ENCODE measurements at regions not wholly inside any gene's neighbourhood (a gene's known extent, or its start where the extent isn't known, plus 50 kb on each side); places are given as distances from the start of the nearest gene placed in this dataset.

GRCh38 chr2:118274841-118275510 is 186.7 kb downstream of the INSIG2 start:
- no peak for DNase-seq (ENCODE audit: low read depth)

- no peak for DNase-seq (ENCODE audit: low read depth)
These were observed 184.1 kb downstream of the INSIG2 start for GRCh38 chr2:118272391-118272790.

GRCh38 chr2:118269408-118270051 is 181.3 kb downstream of the INSIG2 start:
- no peak for DNase-seq (ENCODE audit: low read depth)

DNA sequence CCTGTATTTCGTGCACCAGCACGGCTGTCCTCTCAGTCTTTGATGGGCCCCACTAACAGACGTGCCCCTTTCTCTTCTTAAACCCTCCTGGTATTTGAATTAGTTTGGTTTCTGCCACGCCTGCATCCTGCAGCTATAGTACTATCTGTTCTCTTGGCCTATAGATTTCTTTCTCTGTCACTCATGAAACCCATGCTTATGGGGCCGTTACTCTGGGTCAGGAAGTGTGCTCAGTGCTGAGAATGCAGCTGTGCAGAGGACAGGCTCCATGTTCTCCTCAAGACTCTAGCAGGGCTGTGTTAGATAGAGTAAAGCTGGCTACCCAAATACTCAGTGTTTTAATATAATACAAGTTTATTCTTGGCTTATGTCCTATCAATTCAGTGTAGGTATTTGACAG is 180.0 kb downstream of the INSIG2 start:
- DNase-seq (ENCODE audit: low read depth), result no peak

DNA sequence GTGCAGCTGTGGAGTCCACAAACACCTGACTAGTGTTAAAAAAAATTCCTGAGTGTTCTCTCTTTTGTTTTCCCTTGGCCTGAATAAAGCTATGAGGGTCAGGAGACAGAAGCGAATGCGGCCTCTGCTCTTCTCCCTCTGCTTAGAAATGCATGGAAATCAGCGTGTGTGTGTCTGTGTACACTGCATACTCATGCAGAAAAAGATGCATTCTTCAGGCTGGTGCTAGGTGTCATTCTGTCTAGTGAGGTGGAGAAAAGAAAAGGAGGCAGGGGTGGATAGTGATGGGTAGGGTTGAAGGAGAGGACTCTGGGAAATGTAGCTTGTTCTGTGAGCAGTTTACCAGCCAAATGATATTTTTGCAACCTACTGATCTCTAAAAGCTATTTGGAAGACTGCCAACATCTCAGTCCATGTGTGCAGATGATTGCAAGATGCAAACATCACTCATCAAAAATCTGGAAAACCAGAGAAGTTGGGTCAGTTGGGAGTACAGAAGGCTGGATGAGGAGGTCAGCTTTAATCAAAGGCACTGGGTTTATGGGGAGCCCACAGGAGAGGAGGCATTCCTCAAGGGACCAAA is 177.7 kb downstream of the INSIG2 start:
- no peak for DNase-seq (ENCODE audit: low read depth)

DNA sequence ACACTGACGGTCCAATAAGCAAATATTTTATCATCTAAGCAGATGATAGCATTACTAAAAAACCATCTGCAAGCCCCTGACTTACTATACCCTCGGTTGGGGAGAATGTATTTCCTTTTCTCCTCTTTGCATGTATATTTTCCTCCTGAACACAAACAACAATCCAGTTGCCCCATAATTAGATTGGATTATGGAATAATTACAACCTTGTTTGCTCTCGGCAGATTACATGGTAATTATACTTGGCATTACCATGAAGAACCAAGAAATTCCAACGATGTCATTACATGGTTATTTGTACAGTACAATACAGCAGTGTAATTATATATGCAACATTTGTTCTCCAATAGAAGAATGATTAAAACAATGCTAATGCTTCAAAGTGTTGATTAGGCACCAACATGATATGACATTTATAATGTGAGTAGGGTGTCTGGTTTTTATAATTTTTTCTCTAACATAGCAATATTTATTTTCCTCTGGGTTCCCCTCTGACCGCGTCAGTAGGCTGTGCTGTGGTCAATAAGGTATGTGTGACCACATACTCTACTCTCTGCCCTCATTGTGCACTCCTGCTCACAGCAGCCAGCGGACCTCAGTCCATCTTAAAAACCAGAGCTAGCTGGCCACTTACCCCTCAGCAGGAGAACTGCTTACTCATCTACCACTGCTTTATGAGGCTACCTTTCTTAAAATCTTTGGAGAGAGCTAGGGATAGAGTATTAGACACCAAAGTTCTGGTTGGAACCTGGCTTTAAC is 176.1 kb downstream of the INSIG2 start:
- DNase-seq (ENCODE audit: low read depth), result no peak

DNA sequence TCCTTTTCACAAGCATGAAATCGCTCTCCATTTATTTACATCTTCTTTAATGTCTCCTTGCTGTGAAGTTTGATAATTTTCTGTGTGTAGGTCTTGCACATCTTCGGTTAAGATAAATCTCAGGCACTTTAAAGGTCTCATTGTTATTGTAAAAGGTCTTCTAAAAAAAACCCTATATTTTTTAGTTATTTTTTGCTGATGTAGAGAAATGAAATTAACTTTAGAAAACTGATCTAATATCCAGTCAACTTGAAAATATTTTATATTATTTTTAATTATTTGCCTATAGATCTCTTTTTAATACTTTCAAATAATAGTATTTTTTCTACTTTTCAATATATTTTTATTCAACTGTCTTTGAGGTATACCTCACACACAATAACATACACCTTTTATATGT is 169.4 kb downstream of the INSIG2 start:
- no peak for DNase-seq (ENCODE audit: low read depth)

- no peak for DNase-seq (ENCODE audit: low read depth)
These were observed 167.6 kb downstream of the INSIG2 start for GRCh38 chr2:118255771-118256372.

DNA sequence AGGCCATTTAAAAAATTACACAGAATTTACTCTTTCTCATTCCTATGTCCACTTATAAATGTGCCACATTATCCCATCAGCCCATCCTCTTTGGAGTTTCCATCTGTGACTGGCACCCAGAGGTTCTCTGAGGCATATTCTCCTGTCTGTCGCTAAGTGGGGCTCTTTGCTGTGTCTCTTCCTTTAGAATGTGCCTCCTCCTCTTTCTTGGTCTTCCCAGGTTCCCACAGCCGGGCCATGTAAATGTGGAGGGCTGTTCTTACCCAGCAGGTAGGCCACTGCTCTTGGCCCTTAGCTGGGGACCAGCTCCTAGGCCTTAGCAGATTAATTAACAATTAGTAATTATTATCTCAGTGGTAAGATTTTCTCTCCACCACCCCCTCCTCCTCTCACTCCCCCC is 167.0 kb downstream of the INSIG2 start:
- no peak for DNase-seq (ENCODE audit: low read depth)

DNA sequence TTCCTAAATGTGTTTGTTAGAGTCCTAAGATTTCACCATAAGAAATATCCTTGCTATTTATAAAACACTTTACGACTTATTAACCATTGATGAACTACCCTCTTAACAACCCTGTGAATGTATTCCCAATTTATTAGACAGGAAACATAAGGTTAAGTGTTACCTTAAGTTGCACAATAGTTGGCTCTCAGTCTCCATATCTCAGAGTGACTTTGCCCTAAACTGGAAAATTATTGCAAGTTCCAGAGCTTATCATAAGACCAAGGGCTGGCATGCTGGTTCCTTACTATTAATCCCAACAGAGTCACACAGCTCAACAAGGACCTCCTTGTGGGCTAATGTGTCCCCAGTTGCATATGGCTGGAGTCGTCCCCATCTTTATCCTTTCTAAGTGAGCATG is 165.8 kb downstream of the INSIG2 start:
- no peak for DNase-seq (ENCODE audit: low read depth)

GRCh38 chr2:118251427-118251826 is 163.2 kb downstream of the INSIG2 start:
- DNase-seq (ENCODE audit: low read depth), result no peak

DNA sequence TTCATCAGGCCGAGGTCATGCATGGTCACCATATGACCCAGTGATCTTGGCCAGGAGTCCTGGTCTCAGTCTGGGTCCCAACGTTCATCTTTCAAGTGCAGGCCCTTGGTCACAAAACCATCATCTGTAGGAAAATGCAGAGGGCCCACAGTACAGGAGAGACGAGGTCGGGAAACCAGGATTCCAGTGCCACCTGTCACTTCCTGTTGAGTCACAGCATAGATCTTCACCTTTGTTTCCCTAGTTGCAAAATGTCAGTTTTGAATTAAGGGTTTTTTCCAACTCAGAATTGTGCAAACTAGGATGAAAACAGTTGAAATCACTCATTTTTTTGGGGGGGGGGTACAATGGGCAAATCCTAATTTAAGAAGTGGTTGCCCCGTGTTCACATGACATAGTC is 162.2 kb downstream of the INSIG2 start:
- no peak for DNase-seq (ENCODE audit: low read depth)

GRCh38 chr2:118250001-118250400 is 161.7 kb downstream of the INSIG2 start:
- no peak for DNase-seq (ENCODE audit: low read depth)

DNA sequence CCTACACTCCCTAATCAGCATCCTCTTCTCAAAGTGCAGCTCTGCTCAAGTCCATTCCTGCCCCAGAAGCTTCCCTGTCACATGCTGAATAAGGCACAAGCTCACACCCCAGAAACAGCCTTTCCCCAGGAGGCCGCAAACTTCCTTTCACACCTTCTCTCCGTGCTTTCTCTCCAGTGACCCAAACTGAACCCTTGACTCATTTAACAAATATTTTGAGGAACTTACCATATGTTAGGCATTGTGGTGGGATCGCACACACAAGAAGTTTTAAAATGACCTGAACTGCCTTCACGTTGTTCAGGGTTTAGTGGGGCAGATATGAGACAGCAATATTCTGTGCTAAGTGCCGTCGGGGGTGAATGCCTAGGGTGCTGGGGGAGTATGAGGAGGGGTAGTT is 161.3 kb downstream of the INSIG2 start:
- no peak for DNase-seq (ENCODE audit: low read depth)

DNA sequence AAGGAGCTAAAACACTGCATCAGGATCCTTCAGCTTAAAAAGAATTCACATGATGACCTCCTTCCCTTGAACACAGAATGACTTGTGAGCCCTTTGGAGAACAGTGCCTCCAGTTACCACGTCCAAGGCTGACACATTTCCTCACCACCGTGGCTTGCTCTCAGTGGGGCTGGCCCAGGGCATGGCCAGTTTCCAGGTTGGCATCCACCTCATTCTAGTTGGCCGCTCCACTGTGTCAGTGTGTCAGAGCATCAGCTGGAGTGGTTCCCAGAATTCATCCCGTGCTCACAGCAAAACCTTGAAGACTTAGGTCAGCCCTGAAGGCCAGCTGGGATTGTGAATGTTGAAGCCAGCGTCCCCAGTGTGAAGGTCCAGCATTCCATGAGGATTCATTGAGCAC is 158.5 kb downstream of the INSIG2 start:
- no peak for DNase-seq (ENCODE audit: low read depth)

DNA sequence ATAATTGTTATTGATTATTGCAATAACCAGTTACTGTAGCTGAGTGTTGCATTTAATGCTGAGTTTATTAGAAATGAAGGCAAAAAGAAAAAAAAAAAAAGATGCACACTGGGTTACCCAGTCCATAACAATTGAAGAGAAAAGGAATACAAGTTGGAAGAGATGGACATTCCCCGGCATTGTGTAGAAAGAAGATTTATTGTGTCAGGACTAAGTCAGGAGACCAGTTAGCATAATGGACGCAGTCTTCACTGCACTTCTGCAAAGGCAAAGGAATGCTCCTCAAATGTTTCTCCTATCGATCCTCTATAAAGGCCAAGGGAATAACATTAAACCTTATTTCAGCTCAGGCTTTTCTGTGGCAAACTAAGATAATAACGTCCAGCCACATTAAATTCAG is 157.8 kb downstream of the INSIG2 start:
- DNase-seq (ENCODE audit: low read depth), result no peak

DNA sequence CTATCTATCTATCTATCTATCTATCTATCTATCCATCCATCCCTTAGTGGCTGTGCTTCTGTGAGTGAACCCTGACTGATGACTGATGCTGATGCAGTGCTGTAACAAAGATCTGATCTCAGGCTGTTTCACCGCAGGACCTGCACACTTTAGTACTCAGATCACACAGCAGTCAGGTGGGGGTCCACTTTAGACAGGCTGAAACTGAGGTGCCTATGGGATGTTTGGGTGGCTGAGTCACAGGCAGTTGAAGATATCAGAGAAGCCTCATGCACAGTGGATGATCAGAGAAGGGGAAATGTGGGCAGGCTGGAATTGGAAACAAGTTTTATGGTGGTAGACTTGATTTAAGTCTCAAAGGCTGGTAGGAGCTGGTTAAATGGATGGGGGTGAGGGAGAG is 156.4 kb downstream of the INSIG2 start:
- no peak for DNase-seq (ENCODE audit: low read depth)

DNA sequence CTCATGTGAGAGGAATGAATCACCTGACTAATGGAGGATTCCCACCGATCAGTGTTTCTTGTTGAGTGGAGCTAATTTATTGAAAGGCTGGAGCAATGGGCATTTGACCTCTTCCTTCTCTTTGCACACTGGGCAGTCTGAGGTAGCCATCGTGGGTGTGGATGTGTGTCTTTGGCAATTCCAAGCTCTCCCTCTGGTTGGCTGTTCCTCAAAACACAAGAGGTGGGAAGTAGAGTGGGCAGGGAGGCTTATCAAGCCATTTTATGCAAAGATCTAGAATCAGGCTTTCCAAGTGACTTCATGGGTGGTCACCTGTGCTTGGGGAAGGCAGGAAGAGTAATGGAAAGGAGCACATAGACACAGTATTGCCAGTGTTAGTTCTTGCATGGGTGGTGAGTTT is 154.8 kb downstream of the INSIG2 start:
- no peak for DNase-seq (ENCODE audit: low read depth)

GRCh38 chr2:118242216-118242615 is 153.9 kb downstream of the INSIG2 start:
- DNase-seq (ENCODE audit: low read depth), result no peak

GRCh38 chr2:118241128-118241527 is 152.9 kb downstream of the INSIG2 start:
- no peak for DNase-seq (ENCODE audit: low read depth)

- DNase-seq (ENCODE audit: low read depth), result no peak
These were observed 152.0 kb downstream of the INSIG2 start for GRCh38 chr2:118240276-118240675.

DNA sequence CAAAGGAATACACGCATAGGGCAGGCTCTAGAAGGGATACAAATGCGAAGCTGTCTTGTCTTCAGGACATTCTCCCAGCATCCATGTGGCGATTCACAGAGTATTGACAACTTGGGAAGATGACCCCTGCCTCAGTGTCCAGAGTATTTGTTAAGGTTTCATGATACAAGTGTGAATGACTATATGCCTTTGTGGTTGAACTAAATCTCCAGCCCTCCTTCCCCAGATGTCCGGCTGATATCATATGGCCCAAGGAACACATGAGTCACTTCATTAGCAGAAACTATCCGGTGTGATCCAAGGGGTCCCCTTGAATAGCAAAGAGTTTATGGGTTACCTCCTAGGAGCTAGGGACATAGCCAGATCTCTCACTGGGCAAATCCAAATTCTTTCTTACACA is 151.0 kb downstream of the INSIG2 start:
- no peak for DNase-seq (ENCODE audit: low read depth)

GRCh38 chr2:118237451-118237850 is 149.2 kb downstream of the INSIG2 start:
- DNase-seq (ENCODE audit: low read depth), result no peak

All from stromal cell of bone marrow (primary cell).